Neuronal stem cell (in vitro differentiated cells): ENCODE measurements at regions not wholly inside any gene's neighbourhood (a gene's known extent, or its start where the extent isn't known, plus 50 kb on each side); places are given as distances from the start of the nearest gene placed in this dataset.
A peak's percentile ranks its signal among the peaks of the same experiment; 100 is the strongest.

Source experiments
- DNase-seq: peaks from one replicate; pipeline ENCODE4 v3.0.0-alpha.2; 2013; ENCODE audit warnings: low spot score
- H2AFZ ChIP-seq: one replicate; pipeline ENCODE4 v1.6.1; 2013; ENCODE audit warnings: mild to moderate bottlenecking, low read length, inconsistent platforms
- H2AK5ac ChIP-seq: 2 replicates; pipeline ENCODE4 v1.6.1; 2013; ENCODE audit warnings: low read depth, mild to moderate bottlenecking, inconsistent platforms, low read length, moderate library complexity, mixed read lengths
- H2BK120ac ChIP-seq: 2 replicates; pipeline ENCODE4 v1.6.1; 2013; ENCODE audit warnings: low read depth, mild to moderate bottlenecking, inconsistent platforms, low read length, moderate library complexity, mixed read lengths
- H2BK12ac ChIP-seq: one replicate; pipeline ENCODE4 v1.6.1; 2013; ENCODE audit warnings: low read length, inconsistent platforms
- H2BK15ac ChIP-seq: 2 replicates; pipeline ENCODE4 v1.6.1; 2013; ENCODE audit warnings: mild to moderate bottlenecking, low read length, inconsistent platforms, mixed read lengths
- H2BK5ac ChIP-seq: one replicate; pipeline ENCODE4 v1.6.1; 2013; ENCODE audit warnings: inconsistent platforms, mild to moderate bottlenecking, low read length, moderate library complexity
- H3K14ac ChIP-seq: one replicate; pipeline ENCODE4 v1.6.1; 2013; ENCODE audit warnings: low read length, inconsistent platforms
- H3K18ac ChIP-seq: 2 replicates; pipeline ENCODE4 v1.6.1; 2013; ENCODE audit warnings: low read length, inconsistent platforms
- H3K23ac ChIP-seq: 2 replicates; pipeline ENCODE4 v1.6.1; 2013; ENCODE audit warnings: low read depth, mild to moderate bottlenecking, mixed read lengths, low read length, inconsistent platforms; ENCODE audit not compliant: poor library complexity
- H3K27ac ChIP-seq: replicated peaks from 3 replicates; pipeline ENCODE4 v1.5.1; 2013; ENCODE audit warnings: low read length, inconsistent platforms
- H3K27me3 ChIP-seq, 3 experiments: 2 replicates each; pipeline ENCODE4 v1.6.1; 2013; ENCODE audit warnings: low read length in 3 of 3, mild to moderate bottlenecking in 2 of 3, inconsistent platforms in 1 of 3, low read depth in 1 of 3, mixed read lengths in 1 of 3, moderate library complexity in 1 of 3; ENCODE audit not compliant: control insufficient read depth in 3 of 3, insufficient read depth in 3 of 3
- H3K36me3 ChIP-seq, 2 donors: replicated peaks in 1 of 2; 2 replicates each; pipeline ENCODE4 v1.6.1; 2013; ENCODE audit warnings: low read length in 2 of 2; ENCODE audit not compliant: control insufficient read depth in 2 of 2, insufficient read depth in 2 of 2
- H3K4ac ChIP-seq: 2 replicates; pipeline ENCODE4 v1.6.1; 2013; ENCODE audit warnings: inconsistent platforms, mild to moderate bottlenecking, low read length, moderate library complexity
- H3K4me1 ChIP-seq, 2 donors: 1 replicate in 1 of 2; 2 replicates in 1 of 2; pipeline ENCODE4 v1.6.1; 2013; ENCODE audit warnings: low read length in 2 of 2, low read depth in 1 of 2; ENCODE audit not compliant: control insufficient read depth in 2 of 2, insufficient read depth in 1 of 2
- H3K4me2 ChIP-seq: one replicate; pipeline ENCODE4 v1.6.1; 2013; ENCODE audit warnings: mild to moderate bottlenecking, low read length, inconsistent platforms; ENCODE audit not compliant: insufficient read depth, poor library complexity, severe bottlenecking
- H3K4me3 ChIP-seq, 2 donors: 2 replicates each; pipeline ENCODE4 v1.5.1; 2013; ENCODE audit warnings: low read length in 2 of 2, mild to moderate bottlenecking in 2 of 2, inconsistent platforms in 1 of 2, moderate library complexity in 1 of 2
- H3K79me1 ChIP-seq: one replicate; pipeline ENCODE4 v1.6.1; 2013; ENCODE audit warnings: low read depth, mild to moderate bottlenecking, inconsistent platforms, low read length, moderate library complexity
- H3K9ac ChIP-seq: one replicate; pipeline ENCODE4 v1.6.1; 2013; ENCODE audit warnings: mild to moderate bottlenecking, low read depth, low read length, inconsistent platforms; ENCODE audit not compliant: poor library complexity
- H3K9me3 ChIP-seq, 2 donors: replicated peaks in 1 of 2; 2 replicates each; pipeline versions ENCODE3 to v1.6.1; 2013; ENCODE audit warnings: low read length in 2 of 2, mild to moderate bottlenecking in 2 of 2, inconsistent platforms in 1 of 2, low read depth in 1 of 2, mixed read lengths in 1 of 2, moderate library complexity in 1 of 2; ENCODE audit not compliant: control insufficient read depth in 2 of 2, insufficient read depth in 1 of 2
- H4K8ac ChIP-seq: one replicate; pipeline ENCODE4 v1.6.1; 2013; ENCODE audit warnings: low read depth, mild to moderate bottlenecking, inconsistent platforms, low read length, moderate library complexity
- H4K91ac ChIP-seq: one replicate; pipeline ENCODE4 v1.6.1; 2013; ENCODE audit warnings: low read length, low read depth, mild to moderate bottlenecking, inconsistent platforms; ENCODE audit not compliant: poor library complexity
- WGBS, 2 donors: extraction: QIAGEN DNeasy Blood & Tissue Kit; methylation state at CpG; one replicate each; pipeline ENCODE4 v1.1.7; 2013; ENCODE audit warnings: missing lambda C conversion rate in 2 of 2, mixed read lengths in 1 of 2; ENCODE audit not compliant: insufficient read length in 2 of 2, insufficient replicate concordance in 1 of 2; ENCODE audit errors: extremely low coverage in 2 of 2; 5-methylcytosine and 5-hydroxymethylcytosine counted together

DNA sequence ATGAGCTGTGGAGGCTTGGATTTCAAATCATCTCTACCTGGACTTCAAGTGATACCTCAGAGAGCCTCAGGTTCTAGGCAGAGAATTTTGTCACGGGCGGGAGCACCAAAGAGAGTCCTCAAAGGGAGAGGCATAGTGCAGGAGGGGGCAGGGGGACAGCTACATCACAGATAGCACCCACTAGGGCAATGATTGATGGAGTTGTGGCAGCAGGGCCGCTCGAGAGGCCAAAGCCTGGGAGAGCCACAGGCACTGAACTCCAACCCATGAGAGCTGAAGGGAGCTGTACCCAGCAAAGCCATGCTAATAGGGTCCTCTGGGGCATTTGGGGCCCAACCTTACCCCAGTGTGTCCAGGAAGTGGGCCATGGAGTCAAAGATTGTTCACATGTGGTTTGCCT lies 232.0 kb upstream of the PCDH15 start:
- Histone ChIP-seq H3K4me1 (no peaks in the 10 kb centered on the region), H3K36me3 (no peaks in the 10 kb centered on the region), H3K9ac (no peak overlapping the region), H2AFZ (no peak overlapping the region), H4K8ac (no peak overlapping the region), H2AK5ac (peak overlapping the region; percentile 32), H2BK120ac (no peak overlapping the region), H3K27me3 (no peaks in the 10 kb centered on the region), H3K27ac (no peak overlapping the region), H4K91ac (no peak overlapping the region), H3K4me2 (no peak overlapping the region), H2BK12ac (no peak overlapping the region), H3K18ac (no peak overlapping the region), H3K79me1 (no peaks in the 10 kb centered on the region), H3K4ac (no peak overlapping the region), H3K9me3 (no peaks in the 10 kb centered on the region), H2BK15ac (no peak overlapping the region), H2BK5ac (no peak overlapping the region), H3K23ac (no peak overlapping the region), H3K14ac (no peak overlapping the region), H3K4me3 (no peak overlapping the region)
- no CpG with 5 or more reads among the region's 4 CpGs for WGBS, 2 donors
- DNase-seq: no peak

GRCh38 chr10:55024713-55025112 lies 223.7 kb upstream of the PCDH15 start:
- H3K9ac ChIP-seq: no peak overlapping the region
- no peak overlapping the region for H3K4ac ChIP-seq
- no CpG with 5 or more reads among the region's 1 CpG for WGBS, 2 donors

DNA sequence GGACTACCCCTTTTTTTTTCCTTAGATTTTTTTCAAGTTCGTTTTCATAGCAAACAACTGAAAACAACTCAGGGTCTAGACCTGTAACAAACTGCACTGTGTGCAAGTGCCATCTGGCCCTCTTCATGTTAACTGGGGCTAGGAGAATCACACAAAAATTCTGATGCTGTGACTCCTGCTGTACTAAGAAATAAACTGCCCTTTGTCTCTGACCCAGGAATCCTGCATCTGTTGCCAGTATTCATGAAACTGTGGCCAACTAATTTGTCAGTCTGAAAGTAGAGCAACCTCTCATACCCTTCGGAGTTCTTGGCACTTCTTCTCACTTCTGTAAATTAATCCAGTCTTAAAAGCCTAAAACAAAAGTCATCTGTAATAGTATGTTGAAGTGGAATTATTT lies 218.4 kb upstream of the PCDH15 start:
- Histone ChIP-seq H3K18ac (no peak overlapping the region), H3K27me3 (no peaks in the 10 kb centered on the region), H3K27ac (no peak overlapping the region), H3K9me3 (no peaks in the 10 kb centered on the region), H3K4me3 (no peak overlapping the region), H4K8ac (no peak overlapping the region), H3K9ac (no peak overlapping the region), H2BK15ac (no peak overlapping the region), H2BK120ac (no peak overlapping the region), H3K4ac (no peak overlapping the region), H3K23ac (no peak overlapping the region), H3K36me3 (no peaks in the 10 kb centered on the region), H4K91ac (no peak overlapping the region), H2AFZ (no peak overlapping the region), H3K14ac (no peak overlapping the region), H2BK12ac (no peak overlapping the region), H2AK5ac (no peak overlapping the region), H3K4me1 (no peaks in the 10 kb centered on the region), H2BK5ac (no peak overlapping the region), H3K4me2 (no peak overlapping the region), H3K79me1 (no peaks in the 10 kb centered on the region)
- DNase-seq: no peak
- no CpG with 5 or more reads among the region's 2 CpGs for WGBS, 2 donors

More at GRCh38 chr10:55024713-55025112, 223.7 kb upstream of the PCDH15 start:
- H2BK12ac ChIP-seq: no peak overlapping the region
- no peak for DNase-seq
- no peak overlapping the region for H4K91ac ChIP-seq
- no peak overlapping the region for H2AK5ac ChIP-seq
- no peak overlapping the region for H2BK5ac ChIP-seq
- peak overlapping the region; percentile 5 for H2AFZ ChIP-seq
- no peaks in the 10 kb centered on the region for H3K9me3 ChIP-seq
- no peak overlapping the region for H3K14ac ChIP-seq
- H4K8ac ChIP-seq: no peak overlapping the region
- H3K18ac ChIP-seq: no peak overlapping the region
- H2BK120ac ChIP-seq: no peak overlapping the region
- H3K27me3 ChIP-seq: no peaks in the 10 kb centered on the region
- no peaks in the 10 kb centered on the region for H3K79me1 ChIP-seq
- H3K36me3 ChIP-seq: no peaks in the 10 kb centered on the region
- H3K4me1 ChIP-seq: no peaks in the 10 kb centered on the region
- H3K27ac ChIP-seq: no peak overlapping the region
- H3K4me3 ChIP-seq: no peak overlapping the region
- no peak overlapping the region for H2BK15ac ChIP-seq
- H3K23ac ChIP-seq: no peak overlapping the region
- no peak overlapping the region for H3K4me2 ChIP-seq

GRCh38 chr10:55013318-55013717 lies 212.3 kb upstream of the PCDH15 start:
- H4K91ac ChIP-seq: no peak overlapping the region

More at GRCh38 chr10:55013318-55013717, 212.3 kb upstream of the PCDH15 start:
- H3K4me3 ChIP-seq: no peak overlapping the region
- H3K9ac ChIP-seq: no peak overlapping the region
- H3K4me2 ChIP-seq: no peak overlapping the region
- no peak overlapping the region for H3K4ac ChIP-seq
- no peaks in the 10 kb centered on the region for H3K9me3 ChIP-seq
- no peak overlapping the region for H2BK120ac ChIP-seq
- H2BK5ac ChIP-seq: no peak overlapping the region
- H3K79me1 ChIP-seq: no peaks in the 10 kb centered on the region
- no peak overlapping the region for H2BK12ac ChIP-seq
- no peak overlapping the region for H2BK15ac ChIP-seq
- no peak overlapping the region for H3K14ac ChIP-seq
- H3K4me1 ChIP-seq: no peaks in the 10 kb centered on the region
- H3K27me3 ChIP-seq: no peaks in the 10 kb centered on the region
- H2AFZ ChIP-seq: no peak overlapping the region
- no peak overlapping the region for H3K23ac ChIP-seq
- H4K8ac ChIP-seq: no peak overlapping the region
- no peak overlapping the region for H3K18ac ChIP-seq
- DNase-seq: no peak
- no peak overlapping the region for H3K27ac ChIP-seq
- no peak overlapping the region for H2AK5ac ChIP-seq
- H3K36me3 ChIP-seq: no peaks in the 10 kb centered on the region
